GM19372 (cell line): ENCODE measurements at regions not wholly inside any gene's neighbourhood (a gene's known extent, or its start where the extent isn't known, plus 50 kb on each side); places are given as distances from the start of the nearest gene placed in this dataset.

Experiments used
- ATAC-seq: cut with Tn5 transposase; IDR thresholded peaks from one replicate; pipeline ENCODE4 v1.9.1; 2021; ENCODE audit warnings: mild to moderate bottlenecking, low read depth, moderate library complexity; ENCODE audit not compliant: unreplicated experiment

DNA sequence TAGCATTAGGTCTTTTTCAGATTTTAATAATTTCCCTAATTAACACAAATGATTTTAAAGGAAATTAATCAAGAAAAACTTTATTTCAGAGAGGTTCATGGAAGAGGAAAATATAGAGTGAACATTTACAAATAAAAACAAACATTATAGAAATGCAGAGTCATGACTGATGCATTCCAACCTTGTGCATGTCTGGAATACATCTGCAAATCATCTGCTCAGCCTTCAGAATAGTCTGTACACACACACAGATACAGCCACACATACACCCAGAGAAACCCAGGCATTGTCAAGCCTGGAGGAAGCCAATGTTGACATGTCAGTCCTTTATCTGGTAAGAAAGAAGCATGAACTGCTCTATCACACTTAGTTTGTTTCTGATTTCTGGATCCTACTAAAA lies 61.3 kb upstream of the NFKB1 start:
- ATAC-seq: no peak

GRCh38 chr4:102440498-102440897 lies 60.7 kb upstream of the NFKB1 start:
- ATAC-seq: no peak

GRCh38 chr4:102441978-102442911 lies 58.9 kb upstream of the NFKB1 start:
- no peak for ATAC-seq

DNA sequence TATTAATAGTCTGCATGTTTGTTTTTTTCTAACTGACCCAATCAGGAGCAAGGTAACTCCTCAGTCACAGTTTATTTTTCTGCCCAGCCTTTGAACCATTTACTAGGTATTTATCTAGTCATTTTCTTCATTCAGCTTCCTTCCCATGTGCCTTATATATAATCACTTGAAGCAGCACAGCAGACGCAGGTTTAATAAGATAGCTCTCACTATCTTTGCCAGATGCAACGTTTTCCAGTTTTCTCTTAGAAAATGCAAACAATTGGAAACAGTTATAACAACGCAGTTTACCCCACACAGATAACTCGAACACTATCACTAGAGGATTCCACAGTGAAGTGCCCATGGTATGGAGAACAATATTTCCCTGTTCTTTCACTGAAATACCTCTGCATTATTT lies 56.4 kb upstream of the NFKB1 start:
- no peak for ATAC-seq

- no peak for ATAC-seq
Observed at GRCh38 chr4:102445213-102445612, 55.9 kb upstream of the NFKB1 start.

DNA sequence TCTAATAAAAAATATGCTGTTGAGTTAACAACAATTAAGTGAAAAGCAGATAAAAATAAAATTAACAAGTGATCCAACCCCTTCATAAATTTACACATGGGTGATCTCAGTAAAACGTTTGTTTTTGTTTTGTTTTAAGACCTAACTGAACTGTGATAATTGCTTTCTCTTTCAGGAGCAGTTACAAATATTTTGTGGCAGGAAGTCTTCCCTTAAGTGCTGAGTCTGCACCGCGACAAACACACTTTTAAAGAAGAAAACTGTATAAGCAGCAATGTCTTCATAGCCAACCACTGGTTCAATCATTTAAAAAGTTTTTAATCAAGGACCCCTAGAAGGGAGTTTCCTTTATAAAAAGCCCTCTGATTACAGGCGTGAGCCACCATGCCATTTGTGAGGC lies 53.7 kb upstream of the NFKB1 start:
- ATAC-seq: no peak

DNA sequence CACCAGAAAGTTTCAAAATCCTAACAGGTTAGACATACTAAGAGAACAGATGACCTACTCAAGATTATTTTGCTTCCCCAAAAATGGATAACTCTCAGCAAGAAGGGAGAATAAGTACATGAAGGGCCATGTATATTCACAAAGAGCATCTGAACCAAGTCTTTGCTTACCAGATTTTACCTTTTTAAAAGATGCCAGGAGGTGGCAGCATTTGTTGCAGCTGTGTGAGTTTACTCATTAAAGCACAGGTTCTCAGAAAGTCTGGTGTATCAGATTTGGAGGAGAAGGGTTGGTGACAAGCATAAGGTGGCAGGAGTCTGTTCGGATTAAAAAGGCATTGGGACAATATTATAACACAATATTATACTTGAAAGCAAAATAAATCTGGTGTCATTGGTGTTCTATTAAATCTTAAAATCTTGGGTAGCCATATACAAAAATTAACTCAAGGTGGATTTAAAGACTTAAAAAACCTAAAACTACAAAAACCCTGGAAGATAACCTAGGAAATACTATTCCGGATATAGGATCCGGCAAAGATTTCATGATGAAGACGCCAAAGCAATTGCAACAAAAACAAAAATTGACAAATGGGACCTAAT lies 51.3 kb upstream of the NFKB1 start:
- ATAC-seq: peak; percentile 59

DNA sequence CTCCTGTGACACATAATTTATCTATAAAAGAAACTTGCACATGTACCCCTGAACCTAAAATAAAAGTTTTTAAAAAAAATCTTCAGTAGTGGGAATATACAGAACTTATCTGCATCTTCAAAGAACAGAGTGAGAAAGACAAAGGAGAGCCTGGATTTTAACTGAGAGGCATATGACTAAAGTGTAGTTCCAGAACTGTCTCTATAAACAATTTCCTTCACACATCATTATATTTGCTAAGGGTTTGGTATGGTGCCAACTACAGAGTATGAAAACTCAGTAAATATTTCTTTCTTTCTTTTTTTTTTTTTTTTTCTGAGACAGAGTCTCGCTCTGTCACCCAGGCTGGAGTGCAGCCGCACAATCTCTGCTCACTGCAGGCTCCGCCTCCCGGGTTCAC lies 49.9 kb upstream of the NFKB1 start:
- no peak for ATAC-seq
